Spleen (tissue), 7 donors: ENCODE measurements at regions not wholly inside any gene's neighbourhood (a gene's known extent, or its start where the extent isn't known, plus 50 kb on each side); places are given as distances from the start of the nearest gene placed in this dataset.

Experiments
- POLR2A ChIP-seq, 3 donors: fragments of 450-650 bp; IDR thresholded peaks; one replicate each; pipeline ENCODE4 v1.5.1; 2017; ENCODE audit warnings: antibody characterized with exemption in 3 of 3, mild to moderate bottlenecking in 1 of 3
- TF ChIP-seq, protein P1 (sequence below), 11 experiments: fragments of 200-600 bp in 7 of 11; fragments of 450-650 bp in 4 of 11; sonication (generic) in 4 of 11; IDR thresholded peaks in 8 of 11; conservative IDR thresholded peaks in 3 of 11; 1 replicate in 7 of 11; 2 replicates in 4 of 11; pipeline versions ENCODE4 v1.4.0 to v1.8.0; 2016 to 2021; ENCODE audit warnings: antibody characterized with exemption in 11 of 11, inconsistent platforms in 4 of 11, mild to moderate bottlenecking in 1 of 11
- donor health status: DM: no; HTN: no; CAD: no; lungs with moderate emphysema.
- donor health status: DM: no; HTN: no; CAD: no.
- donor health status: DM: no; HTN: no; CAD: no.

DNA sequence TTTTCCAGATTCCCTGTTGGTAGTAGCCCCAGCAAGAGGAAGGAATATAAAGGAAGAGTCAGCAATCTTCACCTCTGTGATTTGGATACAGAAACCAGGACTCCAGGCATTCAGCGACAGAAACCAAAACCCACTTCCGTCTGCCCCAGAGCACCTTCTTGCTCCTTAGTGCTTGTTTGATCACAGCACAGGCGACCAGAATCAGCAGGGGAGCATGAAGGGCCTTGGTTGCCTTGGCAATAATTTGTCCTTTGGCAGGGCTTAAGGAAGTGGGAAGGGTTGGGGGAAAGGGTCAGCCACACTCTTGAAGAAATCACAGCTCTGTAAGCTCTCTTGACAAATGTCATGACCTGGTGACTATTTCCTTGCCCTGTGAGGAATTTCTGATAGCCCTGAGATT, 379.6 kb downstream of the OTUD1 start:
- no peak for TF ChIP-seq POLR2A (IDR thresholded peaks at IDR 0.05)
- TF ChIP-seq, protein P1, sequence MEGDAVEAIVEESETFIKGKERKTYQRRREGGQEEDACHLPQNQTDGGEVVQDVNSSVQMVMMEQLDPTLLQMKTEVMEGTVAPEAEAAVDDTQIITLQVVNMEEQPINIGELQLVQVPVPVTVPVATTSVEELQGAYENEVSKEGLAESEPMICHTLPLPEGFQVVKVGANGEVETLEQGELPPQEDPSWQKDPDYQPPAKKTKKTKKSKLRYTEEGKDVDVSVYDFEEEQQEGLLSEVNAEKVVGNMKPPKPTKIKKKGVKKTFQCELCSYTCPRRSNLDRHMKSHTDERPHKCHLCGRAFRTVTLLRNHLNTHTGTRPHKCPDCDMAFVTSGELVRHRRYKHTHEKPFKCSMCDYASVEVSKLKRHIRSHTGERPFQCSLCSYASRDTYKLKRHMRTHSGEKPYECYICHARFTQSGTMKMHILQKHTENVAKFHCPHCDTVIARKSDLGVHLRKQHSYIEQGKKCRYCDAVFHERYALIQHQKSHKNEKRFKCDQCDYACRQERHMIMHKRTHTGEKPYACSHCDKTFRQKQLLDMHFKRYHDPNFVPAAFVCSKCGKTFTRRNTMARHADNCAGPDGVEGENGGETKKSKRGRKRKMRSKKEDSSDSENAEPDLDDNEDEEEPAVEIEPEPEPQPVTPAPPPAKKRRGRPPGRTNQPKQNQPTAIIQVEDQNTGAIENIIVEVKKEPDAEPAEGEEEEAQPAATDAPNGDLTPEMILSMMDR (IDR thresholded peaks at IDR 0.05 in 8 of 11, conservative IDR thresholded peaks at IDR 0.05 in 3 of 11), result no peak
